ENCODE measurements at regions not wholly inside any gene's neighbourhood (a gene's known extent, or its start where the extent isn't known, plus 50 kb on each side); places are given as distances from the start of the nearest gene placed in this dataset.
A peak's percentile ranks its signal among the peaks of the same experiment; 100 is the strongest.
"Not testable (repeated sequence)": the region's sequence is repeated elsewhere in the genome, so short reads cannot be mapped to it uniquely, and the experiment has no call there.

GRCh38 chr12:34397591-34398365, 375.5 kb downstream of the ALG10 start:
- peak in 2 of 5 donors; percentile 4 to 8 for DNase-seq

- peak in 2 of 5 donors; percentile 1 to 2 for DNase-seq
Measured at GRCh38 chr12:34398366-34398705, 376.0 kb downstream of the ALG10 start.

- DNase-seq = peak in 2 of 5 donors; percentile 3 to 5
Measured at GRCh38 chr12:34398706-34399630, 376.7 kb downstream of the ALG10 start.

GRCh38 chr12:34399631-34400410, 377.5 kb downstream of the ALG10 start:
- DNase-seq = peak in 2 of 5 donors; percentile 3 to 8

GRCh38 chr12:34400411-34400881, 378.1 kb downstream of the ALG10 start:
- peak in 2 of 5 donors; percentile 2 to 9 for DNase-seq

- DNase-seq = peak in 2 of 5 donors; percentile 4
Measured at GRCh38 chr12:34400986-34401658, 378.8 kb downstream of the ALG10 start.

GRCh38 chr12:34401659-34402227, 379.4 kb downstream of the ALG10 start:
- DNase-seq = peak in 2 of 5 donors; percentile 1 to 6

- DNase-seq = peak in 2 of 5 donors; percentile 1 to 9
Measured at GRCh38 chr12:34402228-34402898, 380.1 kb downstream of the ALG10 start.

GRCh38 chr12:34402899-34403705, 380.8 kb downstream of the ALG10 start:
- DNase-seq = peak in 2 of 5 donors; percentile 5

GRCh38 chr12:34403706-34404376, 381.5 kb downstream of the ALG10 start:
- DNase-seq = peak in 1 of 5 donors; percentile 1

- peak in 2 of 5 donors; percentile 0 to 5 for DNase-seq
Measured at GRCh38 chr12:34404377-34405285, 382.3 kb downstream of the ALG10 start.

- DNase-seq = peak in 2 of 5 donors; percentile 1 to 3
Measured at GRCh38 chr12:34405286-34406227, 383.3 kb downstream of the ALG10 start.

- DNase-seq = peak in 2 of 5 donors; percentile 3 to 4
Measured at GRCh38 chr12:34406228-34406995, 384.1 kb downstream of the ALG10 start.

- DNase-seq = no peak
Measured at GRCh38 chr12:34406996-34407300, 384.7 kb downstream of the ALG10 start.

GRCh38 chr12:34407813-34408212, 385.5 kb downstream of the ALG10 start:
- DNase-seq = no peak

GRCh38 chr12:34431509-34431908, 409.2 kb downstream of the ALG10 start:
- not testable (repeated sequence) for DNase-seq

Data from T-helper 1 cell (primary cell).